ENCODE measurements at regions not wholly inside any gene's neighbourhood (a gene's known extent, or its start where the extent isn't known, plus 50 kb on each side); places are given as distances from the start of the nearest gene placed in this dataset.
A peak's percentile ranks its signal among the peaks of the same experiment; 100 is the strongest.

- 88 to 100% (median 92%) methylated on average over 1 of the region's 1 CpG for WGBS, 4 donors
- ATAC-seq: no peak
- H3K4me1 ChIP-seq: peaks cover 0 to 36% (median 13%) of the 10 kb centered on the region in 12 donors
- intact Hi-C loops (cut with DNase I): loop anchor here in 1 of 10 donors (10.0 kb wide), 1 partner anchor 391 kb away; the partner anchor contains the start of gene ENC1
- H3K36me3 ChIP-seq: no peaks in the 10 kb centered on the region
- DNase-seq: no peak
- H3K27me3 ChIP-seq: no peaks in the 10 kb centered on the region
- TF ChIP-seq CTCF (IDR thresholded peaks at IDR 0.05) (no peak), POLR2A (IDR thresholded peaks at IDR 0.05) (no peak)
- no peak overlapping the region for H3K27ac ChIP-seq
- no peak overlapping the region for H3K4me3 ChIP-seq
- H3K9me3 ChIP-seq: no peaks in the 10 kb centered on the region
Observed at GRCh38 chr5:74254257-74254656, 386.3 kb downstream of the ENC1 start.

GRCh38 chr5:74252044-74252443, 388.5 kb downstream of the ENC1 start:
- TF ChIP-seq POLR2A (IDR thresholded peaks at IDR 0.05) (no peak), CTCF (IDR thresholded peaks at IDR 0.05) (no peak)
- H3K27me3 ChIP-seq: no peaks in the 10 kb centered on the region
- WGBS, 4 donors: 54 to 69% (median 62%) methylated on average over 2 of the region's 2 CpGs
- no peak overlapping the region for H3K4me3 ChIP-seq
- H3K4me1 ChIP-seq: peaks cover 0 to 22% (median 2%) of the 10 kb centered on the region in 12 donors
- ATAC-seq (no peak), DNase-seq (no peak)
- intact Hi-C loops (cut with DNase I): loop anchor here in 1 of 10 donors (10.0 kb wide), 1 partner anchor 393 kb away; the partner anchor contains the start of gene ENC1
- H3K36me3 ChIP-seq: no peaks in the 10 kb centered on the region
- H3K9me3 ChIP-seq: no peaks in the 10 kb centered on the region
- peak overlapping the region in 2 of 12 donors; percentile 20 to 42 for H3K27ac ChIP-seq

GRCh38 chr5:74251141-74252035, 389.1 kb downstream of the ENC1 start:
- ATAC-seq (peak; percentile 44 to 94 (median 90)), DNase-seq (peak in 4 of 5 donors; percentile 25 to 60 (median 28))
- intact Hi-C loops (cut with DNase I): loop anchor here in 1 of 10 donors (10.0 kb wide), 1 partner anchor 393 kb away; the partner anchor contains the start of gene ENC1
- Histone ChIP-seq H3K4me3 (no peak overlapping the region), H3K4me1 (peaks cover 0 to 16% (median 2%) of the 10 kb centered on the region in 12 donors), H3K9me3 (no peaks in the 10 kb centered on the region), H3K27ac (peak overlapping the region in 3 of 12 donors; percentile 13 to 42 (median 23)), H3K27me3 (no peaks in the 10 kb centered on the region), H3K36me3 (no peaks in the 10 kb centered on the region)
- TF ChIP-seq POLR2A (IDR thresholded peaks at IDR 0.05) (no peak), CTCF (IDR thresholded peaks at IDR 0.05) (no peak)
- 60 to 73% (median 69%) methylated on average over 6 to 9 of the region's 9 CpGs for WGBS, 4 donors
